NCI-H2227 treated with DMSO at 0.1 percent for 48 hours (cell line): ENCODE measurements at regions not wholly inside any gene's neighbourhood (a gene's known extent, or its start where the extent isn't known, plus 50 kb on each side); places are given as distances from the start of the nearest gene placed in this dataset.
"Not testable (repeated sequence)": the region's sequence is repeated elsewhere in the genome, so short reads cannot be mapped to it uniquely, and the experiment has no call there.

Experiments used
- DNase-seq: peaks from one replicate; lab custom pipeline; 2025; lab: John Stamatoyannopoulos, UW

GRCh38 chr6:115270953-115271352, 789.7 kb downstream of the FRK start:
- DNase-seq, result peak; percentile 0

GRCh38 chr6:115241373-115241772, 819.3 kb downstream of the FRK start:
- no peak for DNase-seq

GRCh38 chr6:115221198-115221597, 839.5 kb downstream of the FRK start:
- no peak for DNase-seq

GRCh38 chr6:115220551-115221159, 840.0 kb downstream of the FRK start:
- DNase-seq, result no peak

- no peak for DNase-seq
Observed at GRCh38 chr6:115219645-115220044, 841.0 kb downstream of the FRK start.

- no peak for DNase-seq
Observed at GRCh38 chr6:115216835-115217234, 843.9 kb downstream of the FRK start.

GRCh38 chr6:115214283-115214682, 846.4 kb downstream of the FRK start:
- DNase-seq, result no peak

- DNase-seq, result no peak
Observed at GRCh38 chr6:115203381-115203780, 857.3 kb downstream of the FRK start.

GRCh38 chr6:115194981-115195638, 852.3 kb upstream of the HS3ST5 start:
- no peak for DNase-seq

GRCh38 chr6:115191989-115192388, 849.2 kb upstream of the HS3ST5 start:
- no peak for DNase-seq

- DNase-seq, result no peak
Observed at GRCh38 chr6:115190534-115190933, 847.7 kb upstream of the HS3ST5 start.

GRCh38 chr6:115175456-115175855, 832.6 kb upstream of the HS3ST5 start:
- not testable (repeated sequence) for DNase-seq

- not testable (repeated sequence) for DNase-seq
Observed at GRCh38 chr6:115165912-115166311, 823.1 kb upstream of the HS3ST5 start.

- DNase-seq, result no peak
Observed at GRCh38 chr6:115159733-115160132, 816.9 kb upstream of the HS3ST5 start.

- DNase-seq, result no peak
Observed at GRCh38 chr6:115137910-115138309, 795.1 kb upstream of the HS3ST5 start.

GRCh38 chr6:115133790-115134189, 791.0 kb upstream of the HS3ST5 start:
- DNase-seq, result no peak

GRCh38 chr6:115131709-115132490, 789.1 kb upstream of the HS3ST5 start:
- DNase-seq, result no peak

GRCh38 chr6:115121513-115121912, 778.7 kb upstream of the HS3ST5 start:
- DNase-seq, result not testable (repeated sequence)

GRCh38 chr6:115120391-115120790, 777.6 kb upstream of the HS3ST5 start:
- peak; percentile 5 for DNase-seq

- no peak for DNase-seq
Observed at GRCh38 chr6:115091461-115091860, 748.6 kb upstream of the HS3ST5 start.

GRCh38 chr6:115078555-115078954, 735.7 kb upstream of the HS3ST5 start:
- no peak for DNase-seq

- DNase-seq, result no peak
Observed at GRCh38 chr6:115071962-115072361, 729.1 kb upstream of the HS3ST5 start.
